ENCODE measurements at regions not wholly inside any gene's neighbourhood (a gene's known extent, or its start where the extent isn't known, plus 50 kb on each side); places are given as distances from the start of the nearest gene placed in this dataset.

DNA sequence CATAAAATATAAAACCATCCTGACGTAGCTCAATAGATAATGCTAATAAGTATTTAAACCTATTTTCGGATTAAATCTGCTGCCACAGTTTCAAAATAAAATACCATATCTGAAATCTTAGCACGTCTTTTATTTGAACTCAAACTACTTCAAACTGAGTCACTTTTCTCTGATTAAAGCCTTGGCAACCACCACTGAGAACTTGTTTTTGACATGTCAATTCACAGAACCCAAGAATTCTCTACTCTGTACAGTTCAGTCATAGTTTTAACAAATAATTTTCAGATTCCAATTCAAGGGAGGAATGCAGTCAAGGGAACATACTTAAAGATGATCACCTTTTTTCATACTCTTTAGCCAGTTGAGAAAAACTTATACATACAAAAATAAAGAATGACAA, 643.2 kb downstream of the KCNT2 start:
- ChIA-PET POLR2A (no interaction called here), CTCF (no interaction called here)
- H3K36me3 Mint-ChIP-seq (ENCODE audit: low read depth) = no peaks in the 10 kb centered on the region
- no peak overlapping the region for H3K27ac Mint-ChIP-seq
- no peaks in the 10 kb centered on the region for H3K27me3 Mint-ChIP-seq
- no peaks in the 10 kb centered on the region for H3K4me1 Mint-ChIP-seq
- no peak for DNase-seq
- H3K4me3 Mint-ChIP-seq = no peak overlapping the region
- peaks cover 2% of the 10 kb centered on the region for H3K9me3 Mint-ChIP-seq

DNA sequence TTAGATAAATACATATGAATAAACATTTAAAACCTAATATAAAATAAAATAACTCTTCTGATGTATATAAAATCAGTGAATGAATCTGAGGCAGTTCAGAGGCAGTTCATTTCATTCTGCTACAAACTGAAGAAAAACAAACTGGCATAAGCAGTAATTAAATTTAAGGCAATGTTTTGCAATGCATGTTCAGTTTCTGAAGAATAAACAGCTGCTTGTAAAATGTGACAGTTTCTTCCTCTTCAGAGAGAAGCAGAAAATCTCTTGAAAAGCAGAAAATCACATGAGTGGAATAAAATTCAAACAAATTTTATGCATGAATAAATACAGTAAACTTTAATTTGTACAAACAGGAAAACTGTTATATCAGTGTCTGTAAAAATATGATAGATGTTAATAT, 643.7 kb downstream of the KCNT2 start:
- CTCF ChIA-PET = no interaction called here
- no peak overlapping the region for H3K27ac Mint-ChIP-seq
- H3K27me3 Mint-ChIP-seq = no peaks in the 10 kb centered on the region
- H3K4me1 Mint-ChIP-seq = no peaks in the 10 kb centered on the region
- DNase-seq = no peak
- peaks cover 2% of the 10 kb centered on the region for H3K9me3 Mint-ChIP-seq
- no peak overlapping the region for H3K4me3 Mint-ChIP-seq
- no peaks in the 10 kb centered on the region for H3K36me3 Mint-ChIP-seq (ENCODE audit: low read depth)
- POLR2A ChIA-PET = no interaction called here

DNA sequence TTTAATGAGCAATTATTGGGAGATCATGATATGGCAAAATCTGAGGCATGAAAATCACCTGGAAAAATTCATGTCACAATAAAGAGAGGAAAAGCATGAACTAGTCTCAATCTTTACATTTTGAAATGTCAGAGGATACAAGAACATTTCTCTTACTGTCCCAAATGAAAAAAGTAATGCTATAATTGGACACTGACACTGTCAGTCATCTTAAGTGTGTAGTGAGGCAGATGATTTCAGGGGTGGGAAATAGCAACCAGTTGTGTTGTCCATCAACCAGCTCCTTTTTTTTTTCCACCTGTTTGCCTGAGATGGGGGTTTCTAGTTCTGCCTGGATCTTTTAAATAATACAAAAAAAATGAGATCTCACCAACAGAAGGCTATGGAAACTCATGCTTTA, 646.2 kb downstream of the KCNT2 start:
- POLR2A ChIA-PET = no interaction called here
- CTCF ChIA-PET = no interaction called here
- no peak for DNase-seq
- Mint-ChIP-seq H3K27me3 (no peaks in the 10 kb centered on the region), H3K36me3 (ENCODE audit: low read depth) (no peaks in the 10 kb centered on the region), H3K9me3 (no peaks in the 10 kb centered on the region), H3K4me3 (no peak overlapping the region), H3K4me1 (no peaks in the 10 kb centered on the region), H3K27ac (no peak overlapping the region)

DNA sequence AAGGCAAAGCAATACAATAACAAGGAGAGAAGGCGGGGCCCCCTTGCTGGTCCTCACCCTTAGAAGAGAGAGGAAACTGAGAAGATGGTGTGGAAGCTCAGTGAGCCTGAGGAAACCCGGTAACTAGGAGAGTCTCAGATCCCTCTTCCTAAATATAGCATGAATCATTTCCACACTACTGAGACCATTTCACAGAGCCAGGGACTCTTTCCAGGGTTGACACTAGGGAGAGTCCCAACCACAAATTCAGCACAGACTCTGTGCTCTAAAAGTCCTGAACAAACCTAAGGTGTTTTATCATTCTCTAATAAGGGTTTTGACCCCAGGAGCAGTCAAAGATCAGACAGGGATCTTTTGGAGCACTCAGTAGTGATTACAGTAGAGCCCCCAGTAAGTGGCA, 647.7 kb downstream of the KCNT2 start:
- no peak overlapping the region for H3K27ac Mint-ChIP-seq
- no peaks in the 10 kb centered on the region for H3K27me3 Mint-ChIP-seq
- no peaks in the 10 kb centered on the region for H3K4me1 Mint-ChIP-seq
- ChIA-PET CTCF (no interaction called here), POLR2A (no interaction called here)
- no peak for DNase-seq
- H3K9me3 Mint-ChIP-seq = no peaks in the 10 kb centered on the region
- H3K4me3 Mint-ChIP-seq = no peak overlapping the region
- no peaks in the 10 kb centered on the region for H3K36me3 Mint-ChIP-seq (ENCODE audit: low read depth)

DNA sequence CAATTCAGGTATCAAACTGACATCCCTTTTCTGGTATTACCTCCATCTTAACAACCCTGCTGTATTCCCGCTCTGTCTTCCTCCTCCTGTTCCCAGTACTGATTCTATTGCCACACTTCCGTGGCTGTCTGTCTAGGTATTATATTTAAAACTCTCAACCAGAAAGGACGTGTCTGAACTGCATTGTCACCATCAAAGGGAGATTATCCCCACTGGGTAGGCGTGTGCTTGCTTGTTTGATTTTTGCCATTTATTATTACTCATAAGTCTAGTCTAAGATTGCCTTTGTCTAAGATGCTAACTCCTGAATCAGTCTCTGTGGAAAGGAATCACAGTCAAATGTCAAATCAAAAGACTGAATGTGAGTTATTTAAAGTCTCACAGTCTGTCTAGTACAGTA, 650.1 kb downstream of the KCNT2 start:
- POLR2A ChIA-PET = no interaction called here
- Mint-ChIP-seq H3K4me1 (no peaks in the 10 kb centered on the region), H3K36me3 (ENCODE audit: low read depth) (no peaks in the 10 kb centered on the region), H3K4me3 (no peak overlapping the region), H3K9me3 (no peaks in the 10 kb centered on the region), H3K27ac (no peak overlapping the region), H3K27me3 (no peaks in the 10 kb centered on the region)
- CTCF ChIA-PET = no interaction called here
- DNase-seq = no peak

DNA sequence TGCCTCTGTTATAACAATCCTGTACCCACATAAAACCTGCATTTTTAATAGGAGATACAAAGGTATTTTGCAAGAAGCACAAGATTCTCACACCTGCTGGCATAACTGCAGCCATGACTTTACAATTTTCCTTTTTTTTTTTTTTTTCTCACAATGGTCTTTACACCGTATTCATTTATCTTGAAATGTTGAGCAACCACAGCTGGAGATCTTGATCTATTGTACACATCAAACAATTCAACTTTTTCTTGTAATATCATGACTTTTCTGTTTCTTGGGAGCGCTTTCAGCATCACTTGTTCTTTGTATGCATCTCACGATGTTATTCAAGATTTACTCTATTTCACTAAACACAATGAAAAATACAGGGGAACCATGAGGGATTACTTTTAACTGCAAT, 651.4 kb downstream of the KCNT2 start:
- H3K4me3 Mint-ChIP-seq = no peak overlapping the region
- POLR2A ChIA-PET = no interaction called here
- CTCF ChIA-PET = no interaction called here
- no peaks in the 10 kb centered on the region for H3K4me1 Mint-ChIP-seq
- H3K9me3 Mint-ChIP-seq = no peaks in the 10 kb centered on the region
- H3K27ac Mint-ChIP-seq = no peak overlapping the region
- no peaks in the 10 kb centered on the region for H3K27me3 Mint-ChIP-seq
- no peak for DNase-seq
- H3K36me3 Mint-ChIP-seq (ENCODE audit: low read depth) = no peaks in the 10 kb centered on the region

DNA sequence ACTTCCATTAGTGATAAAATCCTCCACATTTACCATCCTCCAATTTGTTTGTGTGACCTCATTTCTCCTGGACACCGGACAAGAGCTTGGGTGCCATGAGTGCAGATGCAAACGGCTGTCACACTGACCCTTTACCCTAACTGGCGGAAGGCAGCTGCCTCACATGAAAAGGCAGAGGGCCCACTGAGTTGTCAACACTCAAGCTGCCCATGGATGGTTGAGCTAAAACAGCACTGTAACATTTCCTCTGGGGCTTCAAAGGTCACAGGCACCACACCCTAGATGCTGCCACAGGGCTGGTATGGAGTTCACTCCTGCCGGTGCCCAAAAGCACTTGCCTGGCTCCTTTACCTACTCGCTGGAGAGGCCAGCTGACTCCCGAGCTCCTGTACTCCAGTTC, 653.4 kb downstream of the KCNT2 start:
- ChIA-PET POLR2A (no interaction called here), CTCF (interaction anchor here (1.3 kb wide), 1 partner anchor 8 kb away, joined by 3 read pairs; no protein-coding TSS in a partner anchor)
- H3K4me1 Mint-ChIP-seq = no peaks in the 10 kb centered on the region
- H3K9me3 Mint-ChIP-seq = no peaks in the 10 kb centered on the region
- no peak overlapping the region for H3K27ac Mint-ChIP-seq
- no peak overlapping the region for H3K4me3 Mint-ChIP-seq
- no peaks in the 10 kb centered on the region for H3K36me3 Mint-ChIP-seq (ENCODE audit: low read depth)
- H3K27me3 Mint-ChIP-seq = no peaks in the 10 kb centered on the region
- no peak for DNase-seq

DNA sequence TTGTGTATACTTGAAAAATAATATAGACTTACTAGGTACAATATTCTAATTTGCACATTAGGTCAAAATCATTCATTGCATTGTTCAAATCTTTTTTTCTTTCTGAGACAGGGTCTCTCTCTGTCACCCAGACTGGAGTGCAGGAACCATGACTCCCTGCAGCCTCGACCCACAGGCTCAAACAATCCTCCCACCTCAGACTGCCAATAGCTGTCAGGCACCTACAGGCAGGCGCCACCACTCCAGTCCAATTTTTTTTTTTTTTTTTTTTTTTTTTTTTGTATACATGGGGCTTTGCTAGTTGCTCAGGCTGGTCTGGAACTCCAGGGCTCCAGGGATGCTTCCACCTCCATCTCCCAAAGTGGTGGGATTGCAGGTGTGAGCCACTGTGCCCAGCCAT, 656.9 kb downstream of the KCNT2 start:
- H3K27me3 Mint-ChIP-seq = no peaks in the 10 kb centered on the region
- no peaks in the 10 kb centered on the region for H3K36me3 Mint-ChIP-seq (ENCODE audit: low read depth)
- no peaks in the 10 kb centered on the region for H3K9me3 Mint-ChIP-seq
- H3K4me1 Mint-ChIP-seq = no peaks in the 10 kb centered on the region
- H3K27ac Mint-ChIP-seq = no peak overlapping the region
- POLR2A ChIA-PET = no interaction called here
- no peak for DNase-seq
- no peak overlapping the region for H3K4me3 Mint-ChIP-seq
- CTCF ChIA-PET = no interaction called here

DNA sequence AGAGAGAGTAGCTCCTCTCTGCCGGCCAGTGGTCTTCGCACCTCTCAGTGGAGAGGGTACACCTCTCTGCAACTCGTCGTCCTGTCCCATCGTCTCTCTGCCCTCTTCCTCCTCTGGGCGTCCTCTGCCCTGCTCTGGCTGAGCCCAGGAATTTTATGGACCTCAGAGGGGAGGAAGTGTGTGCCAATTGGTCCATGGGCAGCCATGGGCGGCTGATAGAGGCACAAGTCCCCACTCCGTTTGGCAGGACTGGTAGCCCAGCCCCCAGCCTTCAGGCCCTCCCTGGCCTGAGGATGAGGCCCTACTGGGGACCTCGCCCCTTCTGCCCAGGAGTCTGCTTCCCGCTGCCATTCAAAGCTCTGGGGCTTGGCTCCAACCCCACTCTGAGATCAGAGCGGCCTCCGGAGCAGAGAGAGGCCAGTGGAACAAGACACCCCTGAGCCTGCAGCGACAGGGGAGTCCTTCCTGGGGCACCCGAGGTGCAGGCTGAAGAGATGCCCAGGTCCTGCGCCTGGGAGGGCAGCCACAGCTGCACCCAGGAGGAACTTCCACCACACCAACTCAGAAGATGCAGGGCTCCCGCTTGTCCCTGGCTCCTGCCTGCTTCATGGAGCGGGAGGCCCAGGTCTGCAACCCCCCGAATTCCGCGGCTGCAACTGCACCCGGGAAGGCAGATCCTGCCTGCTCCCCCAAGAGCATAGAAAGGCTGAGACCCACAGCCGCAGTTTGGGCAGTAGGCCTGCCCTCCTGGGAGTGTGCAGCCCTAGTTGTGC, 659.9 kb downstream of the KCNT2 start:
- Mint-ChIP-seq H3K27ac (no peak overlapping the region), H3K4me3 (no peak overlapping the region), H3K27me3 (no peaks in the 10 kb centered on the region), H3K36me3 (ENCODE audit: low read depth) (no peaks in the 10 kb centered on the region), H3K9me3 (no peaks in the 10 kb centered on the region), H3K4me1 (no peaks in the 10 kb centered on the region)
- no peak for DNase-seq
- POLR2A ChIA-PET = no interaction called here
- CTCF ChIA-PET = no interaction called here

DNA sequence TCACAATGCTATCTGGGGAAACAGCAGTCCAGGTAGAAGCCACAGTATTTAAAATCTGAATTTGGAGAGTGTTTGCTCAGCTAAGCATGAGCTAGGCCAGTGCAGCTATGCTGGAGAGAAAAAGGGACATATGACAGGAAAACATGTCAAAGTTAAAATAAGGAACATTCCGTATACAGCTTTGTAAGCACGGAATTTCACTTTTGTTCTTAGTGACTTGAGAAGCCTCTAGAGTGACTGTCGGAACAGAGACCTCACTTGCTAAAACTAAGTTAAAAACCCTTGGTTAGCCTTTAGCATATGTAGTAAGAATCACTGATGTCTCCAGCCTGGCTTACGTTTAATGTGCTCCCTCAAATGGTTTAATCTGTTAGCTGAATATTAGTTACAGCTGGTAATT, 661.7 kb downstream of the KCNT2 start:
- Mint-ChIP-seq H3K9me3 (no peaks in the 10 kb centered on the region), H3K27me3 (no peaks in the 10 kb centered on the region), H3K36me3 (ENCODE audit: low read depth) (no peaks in the 10 kb centered on the region), H3K4me1 (no peaks in the 10 kb centered on the region), H3K4me3 (no peak overlapping the region), H3K27ac (no peak overlapping the region)
- CTCF ChIA-PET = interaction anchor here (0.9 kb wide), 1 partner anchor 8 kb away, joined by 3 read pairs; no protein-coding TSS in a partner anchor
- POLR2A ChIA-PET = no interaction called here
- DNase-seq = no peak

DNA sequence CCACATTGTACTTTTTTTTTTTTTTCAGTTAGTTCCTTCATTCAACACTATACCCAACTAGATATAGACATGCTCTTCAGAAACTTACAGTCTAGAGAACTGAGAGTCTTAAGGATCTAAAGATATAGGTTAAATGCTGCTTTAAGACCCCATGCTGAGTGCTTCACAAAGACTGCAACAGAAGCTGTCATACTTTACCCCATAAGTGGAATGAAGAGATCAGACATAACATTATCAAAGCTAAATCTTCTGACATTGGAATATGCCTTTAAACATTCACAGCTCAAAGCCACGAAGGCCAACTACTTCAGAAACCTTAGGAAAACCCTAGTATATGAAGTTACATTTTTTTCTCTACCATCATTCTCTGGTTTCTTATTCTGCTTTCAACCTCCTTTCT, 666.4 kb downstream of the KCNT2 start:
- ChIA-PET POLR2A (no interaction called here), CTCF (no interaction called here)
- Mint-ChIP-seq H3K27ac (no peak overlapping the region), H3K4me1 (no peaks in the 10 kb centered on the region), H3K27me3 (no peaks in the 10 kb centered on the region), H3K9me3 (no peaks in the 10 kb centered on the region), H3K36me3 (ENCODE audit: low read depth) (no peaks in the 10 kb centered on the region), H3K4me3 (no peak overlapping the region)
- no peak for DNase-seq

DNA sequence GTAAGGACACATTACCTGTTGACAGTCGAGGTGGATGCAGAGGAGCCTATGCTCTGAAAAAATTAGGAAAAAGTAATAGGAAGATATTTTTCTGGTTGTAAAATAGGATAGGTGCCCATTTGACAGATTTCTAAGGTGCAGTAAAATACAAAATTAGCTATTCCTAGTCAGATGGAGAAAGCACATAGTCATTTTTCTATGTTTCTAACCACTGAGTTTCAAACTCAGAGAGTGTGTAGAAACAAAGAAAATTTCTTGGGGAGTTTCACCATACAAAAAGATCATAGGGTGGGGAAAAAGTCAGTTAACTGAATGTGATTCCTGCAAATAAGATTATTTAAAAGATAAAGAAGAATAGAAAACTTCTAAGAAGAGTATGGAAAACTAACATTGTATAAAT, 666.9 kb downstream of the KCNT2 start:
- DNase-seq = no peak
- Mint-ChIP-seq H3K4me1 (no peaks in the 10 kb centered on the region), H3K27me3 (no peaks in the 10 kb centered on the region), H3K4me3 (no peak overlapping the region), H3K27ac (no peak overlapping the region), H3K9me3 (no peaks in the 10 kb centered on the region), H3K36me3 (ENCODE audit: low read depth) (no peaks in the 10 kb centered on the region)
- ChIA-PET POLR2A (no interaction called here), CTCF (no interaction called here)

DNA sequence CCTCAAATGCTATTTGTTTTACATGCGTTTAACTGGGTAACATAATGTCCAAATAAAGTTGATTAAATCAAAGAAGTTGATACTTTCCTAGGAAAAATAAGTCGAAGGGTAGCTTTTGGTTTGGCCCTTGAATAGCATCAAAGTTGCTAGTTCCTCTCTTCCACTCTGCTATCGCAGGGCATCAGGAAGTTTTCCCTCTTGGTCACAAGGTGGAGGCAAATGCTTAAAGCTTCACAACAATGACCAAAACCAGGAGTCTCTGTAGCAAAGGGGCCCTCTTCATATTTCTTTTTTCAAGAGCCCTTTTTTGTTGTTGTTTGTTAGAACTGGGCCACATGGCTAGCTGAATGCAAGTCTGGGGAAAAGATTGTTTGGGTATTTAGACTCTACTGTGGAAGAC, 668.4 kb downstream of the KCNT2 start:
- Mint-ChIP-seq H3K27ac (no peak overlapping the region), H3K4me1 (no peaks in the 10 kb centered on the region), H3K9me3 (no peaks in the 10 kb centered on the region), H3K27me3 (no peaks in the 10 kb centered on the region), H3K36me3 (ENCODE audit: low read depth) (no peaks in the 10 kb centered on the region), H3K4me3 (no peak overlapping the region)
- CTCF ChIA-PET = no interaction called here
- DNase-seq = no peak
- POLR2A ChIA-PET = no interaction called here

DNA sequence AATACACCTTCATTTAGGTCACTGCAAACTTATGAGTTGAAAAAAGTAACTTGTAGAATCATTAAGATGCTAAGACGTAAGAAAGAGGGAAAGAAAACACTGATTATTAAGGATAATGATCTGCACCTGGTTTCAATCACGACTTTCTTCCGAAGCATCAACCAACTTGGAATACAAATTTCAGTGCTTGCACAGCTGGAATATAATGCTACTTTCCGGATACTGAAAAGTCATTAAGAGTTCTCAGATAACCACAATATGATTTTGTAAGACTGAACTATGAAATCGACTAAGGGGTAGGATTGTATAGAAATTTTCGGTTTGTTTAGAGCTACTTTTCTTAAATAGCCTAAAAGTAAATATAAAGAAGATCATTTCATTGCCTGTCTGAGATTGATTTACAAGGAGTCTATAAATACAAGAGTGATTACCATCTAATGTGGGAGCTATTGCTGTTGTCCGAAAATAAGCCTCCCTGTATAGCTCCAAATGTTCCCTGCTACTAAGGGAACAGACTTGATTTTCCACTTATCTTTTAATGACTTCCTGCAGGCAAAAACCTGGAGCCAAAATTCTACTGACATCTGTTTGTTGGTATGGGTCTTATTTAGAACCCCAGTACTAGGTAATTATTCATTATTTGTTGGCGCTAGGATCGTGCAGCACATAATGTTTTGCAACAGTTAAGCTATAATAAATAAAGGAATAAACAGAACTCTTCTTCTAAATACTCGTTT, 673.3 kb downstream of the KCNT2 start:
- Mint-ChIP-seq H3K4me1 (no peaks in the 10 kb centered on the region), H3K36me3 (ENCODE audit: low read depth) (no peaks in the 10 kb centered on the region), H3K27me3 (no peaks in the 10 kb centered on the region), H3K9me3 (no peaks in the 10 kb centered on the region), H3K27ac (no peak overlapping the region), H3K4me3 (no peak overlapping the region)
- ChIA-PET POLR2A (no interaction called here), CTCF (no interaction called here)
- no peak for DNase-seq
